ENCODE measurements at regions not wholly inside any gene's neighbourhood (a gene's known extent, or its start where the extent isn't known, plus 50 kb on each side); places are given as distances from the start of the nearest gene placed in this dataset.

- Histone ChIP-seq H3K79me2 (ENCODE audit: low read length) (no peaks in the 10 kb centered on the region), H2AFZ (ENCODE audit: low read depth, low read length) (no peak overlapping the region), H4K20me1 (ENCODE audit: insufficient read depth, low read length) (no peaks in the 10 kb centered on the region), H3K9ac (ENCODE audit: low read length) (no peak overlapping the region), H3K27me3 (ENCODE audit: low read depth, low read length) (no peaks in the 10 kb centered on the region), H3K4me1 (ENCODE audit: low read length) (no peaks in the 10 kb centered on the region), H3K36me3 (replicated peaks; ENCODE audit: low read depth, low read length) (no peaks in the 10 kb centered on the region), H3K4me2 (ENCODE audit: low read length) (no peak overlapping the region), H3K9me3 (ENCODE audit: insufficient read depth, low read length) (no peaks in the 10 kb centered on the region), H3K27ac (ENCODE audit: low read length) (no peak overlapping the region), H3K4me3 (ENCODE audit: low read length) (no peak overlapping the region)
- TF ChIP-seq EZH2phosphoT487 (IDR thresholded peaks at IDR 0.05; ENCODE audit: low read depth) (no peak), CTCF (IDR thresholded peaks at IDR 0.05; ENCODE audit: low read depth, low read length) (no peak)
Observed at GRCh38 chr5:27475063-27475462, 436.7 kb upstream of the CDH9 start.

- no peaks in the 10 kb centered on the region for H4K20me1 ChIP-seq (ENCODE audit: insufficient read depth, low read length)
- no peak overlapping the region for H3K9ac ChIP-seq (ENCODE audit: low read length)
- no peak overlapping the region for H3K4me2 ChIP-seq (ENCODE audit: low read length)
- H3K4me1 ChIP-seq (ENCODE audit: low read length), result no peaks in the 10 kb centered on the region
- H2AFZ ChIP-seq (ENCODE audit: low read depth, low read length), result no peak overlapping the region
- no peaks in the 10 kb centered on the region for H3K79me2 ChIP-seq (ENCODE audit: low read length)
- TF ChIP-seq EZH2phosphoT487 (IDR thresholded peaks at IDR 0.05; ENCODE audit: low read depth), result no peak
- no peak for TF ChIP-seq CTCF (IDR thresholded peaks at IDR 0.05; ENCODE audit: low read depth, low read length)
- no peaks in the 10 kb centered on the region for H3K36me3 ChIP-seq (replicated peaks; ENCODE audit: low read depth, low read length)
- H3K4me3 ChIP-seq (ENCODE audit: low read length), result no peak overlapping the region
- H3K27me3 ChIP-seq (ENCODE audit: low read depth, low read length), result no peaks in the 10 kb centered on the region
- no peaks in the 10 kb centered on the region for H3K9me3 ChIP-seq (ENCODE audit: insufficient read depth, low read length)
- H3K27ac ChIP-seq (ENCODE audit: low read length), result no peak overlapping the region
Observed at GRCh38 chr5:27474395-27474794, 436.0 kb upstream of the CDH9 start.

DNA sequence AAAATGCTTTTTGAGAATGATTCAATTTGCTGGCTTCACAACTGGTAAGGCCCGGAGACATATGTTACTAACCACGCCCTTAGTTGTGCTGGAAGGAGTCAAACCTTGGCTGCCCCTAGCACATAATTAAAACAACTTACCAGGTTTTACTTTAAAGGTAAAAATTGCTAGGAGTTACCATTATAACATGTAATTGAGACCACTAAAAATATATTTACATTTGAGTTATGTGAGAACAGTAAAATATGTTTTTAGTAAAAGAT lies 435.6 kb upstream of the CDH9 start:
- Histone ChIP-seq H3K4me2 (ENCODE audit: low read length) (no peak overlapping the region), H3K9me3 (ENCODE audit: insufficient read depth, low read length) (no peaks in the 10 kb centered on the region)
- TF ChIP-seq CTCF (IDR thresholded peaks at IDR 0.05; ENCODE audit: low read depth, low read length) (no peak), EZH2phosphoT487 (IDR thresholded peaks at IDR 0.05; ENCODE audit: low read depth) (no peak)

DNA sequence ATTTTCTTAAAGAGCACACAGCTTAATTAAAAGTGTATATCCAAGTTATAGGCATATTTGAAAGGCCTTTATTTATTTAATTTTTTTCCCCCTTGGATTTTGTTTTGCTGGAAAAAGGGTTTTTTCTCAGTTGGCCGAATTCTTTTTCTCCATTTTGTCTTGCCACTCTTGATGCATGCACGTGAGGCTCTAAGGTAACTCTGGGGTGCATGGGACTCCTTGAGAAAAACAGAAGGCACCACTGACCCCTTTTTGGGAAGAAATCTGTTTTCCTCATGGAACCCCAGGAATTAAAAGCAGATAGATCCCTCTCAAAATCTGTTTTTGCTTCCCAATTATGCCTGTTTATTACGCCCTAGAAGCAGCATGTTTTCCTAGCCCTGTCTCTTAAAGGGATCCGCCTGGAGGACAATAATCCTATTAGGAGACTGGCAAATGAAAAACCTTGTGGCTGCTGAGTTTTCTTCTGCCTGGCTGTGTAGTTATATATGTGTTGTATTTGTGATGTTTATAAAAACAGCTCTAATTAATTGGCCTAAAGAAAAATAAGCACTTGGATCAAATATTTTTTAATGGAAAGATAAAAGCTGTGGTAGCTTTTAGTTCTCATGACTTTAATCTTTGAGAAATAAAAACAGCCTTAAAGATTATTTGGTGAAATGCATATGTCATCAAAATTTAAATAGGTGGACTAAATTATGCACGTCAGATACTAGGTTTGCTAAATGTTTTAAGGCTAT lies 435.1 kb upstream of the CDH9 start:
- H3K9me3 ChIP-seq (ENCODE audit: insufficient read depth, low read length), result no peaks in the 10 kb centered on the region
- no peak overlapping the region for H3K4me3 ChIP-seq (ENCODE audit: low read length)
- no peak for TF ChIP-seq EZH2phosphoT487 (IDR thresholded peaks at IDR 0.05; ENCODE audit: low read depth)
- no peak for TF ChIP-seq CTCF (IDR thresholded peaks at IDR 0.05; ENCODE audit: low read depth, low read length)
- H3K4me1 ChIP-seq (ENCODE audit: low read length), result no peaks in the 10 kb centered on the region
- H3K27ac ChIP-seq (ENCODE audit: low read length), result no peak overlapping the region
- H3K4me2 ChIP-seq (ENCODE audit: low read length), result no peak overlapping the region
- H2AFZ ChIP-seq (ENCODE audit: low read depth, low read length), result 0 out of 2 replicates have a peak overlapping the region, but pooled peaks have one; percentile 13
- H3K79me2 ChIP-seq (ENCODE audit: low read length), result no peaks in the 10 kb centered on the region
- H3K9ac ChIP-seq (ENCODE audit: low read length), result no peak overlapping the region
- no peaks in the 10 kb centered on the region for H4K20me1 ChIP-seq (ENCODE audit: insufficient read depth, low read length)
- no peaks in the 10 kb centered on the region for H3K27me3 ChIP-seq (ENCODE audit: low read depth, low read length)
- H3K36me3 ChIP-seq (replicated peaks; ENCODE audit: low read depth, low read length), result no peaks in the 10 kb centered on the region

More for the DNA sequence above, 435.6 kb upstream of the CDH9 start:
- Histone ChIP-seq H3K4me1 (ENCODE audit: low read length) (no peaks in the 10 kb centered on the region), H3K4me3 (ENCODE audit: low read length) (no peak overlapping the region), H3K27me3 (ENCODE audit: low read depth, low read length) (no peaks in the 10 kb centered on the region), H3K9ac (ENCODE audit: low read length) (no peak overlapping the region), H3K27ac (ENCODE audit: low read length) (no peak overlapping the region), H2AFZ (ENCODE audit: low read depth, low read length) (no peak overlapping the region), H3K36me3 (replicated peaks; ENCODE audit: low read depth, low read length) (no peaks in the 10 kb centered on the region), H4K20me1 (ENCODE audit: insufficient read depth, low read length) (no peaks in the 10 kb centered on the region), H3K79me2 (ENCODE audit: low read length) (no peaks in the 10 kb centered on the region)

Data from OCI-LY3 (cell line).